ENCODE measurements at regions not wholly inside any gene's neighbourhood (a gene's known extent, or its start where the extent isn't known, plus 50 kb on each side); places are given as distances from the start of the nearest gene placed in this dataset.
"Not testable (repeated sequence)": the region's sequence is repeated elsewhere in the genome, so short reads cannot be mapped to it uniquely, and the experiment has no call there.

DNA sequence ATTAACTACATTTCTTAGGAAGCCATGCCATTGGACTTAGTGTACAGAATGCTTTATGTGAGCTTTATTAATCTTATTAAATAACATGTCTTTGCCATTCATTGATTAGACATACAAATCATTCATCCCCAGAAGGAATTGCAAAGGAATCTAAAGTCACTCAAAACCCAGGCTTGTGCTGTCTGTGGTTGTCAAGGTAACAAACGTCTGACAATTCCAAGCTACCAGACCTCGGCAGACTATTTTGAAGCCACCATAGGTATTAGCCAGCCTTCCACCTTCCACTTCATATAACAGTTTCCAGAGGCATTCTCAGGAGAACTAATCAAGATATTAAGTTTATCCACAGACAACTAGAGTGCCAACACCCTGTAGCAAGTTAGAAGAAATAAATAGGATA is 135.2 kb upstream of the TUSC1 start:
- DNase-seq (ENCODE audit: low spot score) = no peak
- POLR2A ChIA-PET (ENCODE audit: low non-redundant PET) = no interaction called here
- no TSS peak for BruUV-seq (replicated peaks)
- Histone ChIP-seq H3K4me3 (ENCODE audit: low read depth, low read length, poor library complexity, severe bottlenecking) (no peak overlapping the region), H3K27me3 (replicated peaks; ENCODE audit: insufficient read depth, low read depth, low read length, poor library complexity) (no peaks in the 10 kb centered on the region), H3K36me3 (ENCODE audit: insufficient read depth, low read length, poor library complexity, severe bottlenecking) (no peaks in the 10 kb centered on the region), H3K9me3 (ENCODE audit: low read depth, low read length, poor library complexity, severe bottlenecking) (no peaks in the 10 kb centered on the region), H3K27ac (ENCODE audit: low read depth, low read length, poor library complexity, severe bottlenecking) (no peak overlapping the region), H3K4me1 (ENCODE audit: insufficient read depth, low read length, poor library complexity, severe bottlenecking) (no peaks in the 10 kb centered on the region)
- CTCF ChIA-PET = no interaction called here
- TF ChIP-seq EZH2 (IDR thresholded peaks at IDR 0.05; ENCODE audit: borderline replicate concordance, low read depth, low read length, poor library complexity, severe bottlenecking) = no peak
- TF ChIP-seq, protein P1, sequence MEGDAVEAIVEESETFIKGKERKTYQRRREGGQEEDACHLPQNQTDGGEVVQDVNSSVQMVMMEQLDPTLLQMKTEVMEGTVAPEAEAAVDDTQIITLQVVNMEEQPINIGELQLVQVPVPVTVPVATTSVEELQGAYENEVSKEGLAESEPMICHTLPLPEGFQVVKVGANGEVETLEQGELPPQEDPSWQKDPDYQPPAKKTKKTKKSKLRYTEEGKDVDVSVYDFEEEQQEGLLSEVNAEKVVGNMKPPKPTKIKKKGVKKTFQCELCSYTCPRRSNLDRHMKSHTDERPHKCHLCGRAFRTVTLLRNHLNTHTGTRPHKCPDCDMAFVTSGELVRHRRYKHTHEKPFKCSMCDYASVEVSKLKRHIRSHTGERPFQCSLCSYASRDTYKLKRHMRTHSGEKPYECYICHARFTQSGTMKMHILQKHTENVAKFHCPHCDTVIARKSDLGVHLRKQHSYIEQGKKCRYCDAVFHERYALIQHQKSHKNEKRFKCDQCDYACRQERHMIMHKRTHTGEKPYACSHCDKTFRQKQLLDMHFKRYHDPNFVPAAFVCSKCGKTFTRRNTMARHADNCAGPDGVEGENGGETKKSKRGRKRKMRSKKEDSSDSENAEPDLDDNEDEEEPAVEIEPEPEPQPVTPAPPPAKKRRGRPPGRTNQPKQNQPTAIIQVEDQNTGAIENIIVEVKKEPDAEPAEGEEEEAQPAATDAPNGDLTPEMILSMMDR (conservative IDR thresholded peaks at IDR 0.05; ENCODE audit: low read depth, low read length) = no peak
- intact Hi-C loops (cut with micrococcal nuclease; ENCODE audit: unreplicated experiment) = no loop called here

DNA sequence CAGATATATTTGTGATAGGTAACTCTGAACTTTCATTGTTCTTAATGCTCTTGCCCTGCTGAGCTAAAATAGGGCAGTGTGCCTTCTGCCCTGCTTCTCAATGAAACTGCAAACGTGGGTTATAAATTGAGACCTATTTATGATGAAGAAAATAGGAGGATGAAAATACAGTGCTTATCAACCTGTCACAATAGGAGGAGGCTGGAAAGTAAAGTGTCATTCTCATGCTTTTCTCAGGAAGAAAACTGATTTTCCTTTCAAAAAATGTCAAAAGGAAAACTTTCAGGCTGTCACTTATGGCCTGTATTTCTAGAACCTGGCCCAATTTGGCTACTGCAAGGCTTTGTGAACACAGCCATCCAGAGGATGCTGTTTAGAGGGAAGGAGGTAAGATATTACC is 130.3 kb upstream of the TUSC1 start:
- Histone ChIP-seq H3K4me1 (ENCODE audit: insufficient read depth, low read length, poor library complexity, severe bottlenecking) (no peaks in the 10 kb centered on the region), H3K36me3 (ENCODE audit: insufficient read depth, low read length, poor library complexity, severe bottlenecking) (no peaks in the 10 kb centered on the region), H3K9me3 (ENCODE audit: low read depth, low read length, poor library complexity, severe bottlenecking) (no peaks in the 10 kb centered on the region), H3K4me3 (ENCODE audit: low read depth, low read length, poor library complexity, severe bottlenecking) (no peak overlapping the region), H3K27me3 (replicated peaks; ENCODE audit: insufficient read depth, low read depth, low read length, poor library complexity) (no peaks in the 10 kb centered on the region), H3K27ac (ENCODE audit: low read depth, low read length, poor library complexity, severe bottlenecking) (no peak overlapping the region)
- BruUV-seq (replicated peaks) = no TSS peak
- no peak for TF ChIP-seq EZH2 (IDR thresholded peaks at IDR 0.05; ENCODE audit: borderline replicate concordance, low read depth, low read length, poor library complexity, severe bottlenecking)
- TF ChIP-seq, protein P1 (conservative IDR thresholded peaks at IDR 0.05; ENCODE audit: low read depth, low read length) = no peak
- CTCF ChIA-PET = no interaction called here
- POLR2A ChIA-PET (ENCODE audit: low non-redundant PET) = no interaction called here
- intact Hi-C loops (cut with micrococcal nuclease; ENCODE audit: unreplicated experiment) = no loop called here
- no peak for DNase-seq (ENCODE audit: low spot score)

DNA sequence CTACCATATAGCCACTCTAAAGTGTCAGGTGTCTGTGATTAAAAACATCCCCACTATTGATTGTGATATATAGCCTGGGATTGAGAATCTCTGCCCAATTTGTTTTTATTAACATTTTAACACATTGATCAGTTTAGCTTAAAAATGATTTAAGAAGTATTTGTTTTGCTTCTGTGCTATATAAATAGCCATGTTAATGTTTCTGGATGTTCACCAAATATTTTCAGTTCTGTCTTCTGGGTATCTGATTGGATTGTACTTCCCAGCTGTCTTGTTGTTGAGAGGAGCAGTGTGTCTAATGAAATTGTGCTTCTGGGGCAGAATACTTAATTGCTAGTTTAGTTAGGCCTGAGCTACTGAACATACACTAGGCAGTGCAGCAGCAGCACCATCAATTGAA is 126.6 kb upstream of the TUSC1 start:
- no peaks in the 10 kb centered on the region for H3K4me1 ChIP-seq (ENCODE audit: insufficient read depth, low read length, poor library complexity, severe bottlenecking)
- no peaks in the 10 kb centered on the region for H3K27me3 ChIP-seq (replicated peaks; ENCODE audit: insufficient read depth, low read depth, low read length, poor library complexity)
- H3K9me3 ChIP-seq (ENCODE audit: low read depth, low read length, poor library complexity, severe bottlenecking) = no peaks in the 10 kb centered on the region
- DNase-seq (ENCODE audit: low spot score) = no peak
- TF ChIP-seq, protein P1 (conservative IDR thresholded peaks at IDR 0.05; ENCODE audit: low read depth, low read length) = no peak
- TF ChIP-seq EZH2 (IDR thresholded peaks at IDR 0.05; ENCODE audit: borderline replicate concordance, low read depth, low read length, poor library complexity, severe bottlenecking) = no peak
- POLR2A ChIA-PET (ENCODE audit: low non-redundant PET) = no interaction called here
- intact Hi-C loops (cut with micrococcal nuclease; ENCODE audit: unreplicated experiment) = no loop called here
- CTCF ChIA-PET = no interaction called here
- H3K4me3 ChIP-seq (ENCODE audit: low read depth, low read length, poor library complexity, severe bottlenecking) = no peak overlapping the region
- H3K27ac ChIP-seq (ENCODE audit: low read depth, low read length, poor library complexity, severe bottlenecking) = no peak overlapping the region
- no peaks in the 10 kb centered on the region for H3K36me3 ChIP-seq (ENCODE audit: insufficient read depth, low read length, poor library complexity, severe bottlenecking)
- BruUV-seq (replicated peaks) = no TSS peak

DNA sequence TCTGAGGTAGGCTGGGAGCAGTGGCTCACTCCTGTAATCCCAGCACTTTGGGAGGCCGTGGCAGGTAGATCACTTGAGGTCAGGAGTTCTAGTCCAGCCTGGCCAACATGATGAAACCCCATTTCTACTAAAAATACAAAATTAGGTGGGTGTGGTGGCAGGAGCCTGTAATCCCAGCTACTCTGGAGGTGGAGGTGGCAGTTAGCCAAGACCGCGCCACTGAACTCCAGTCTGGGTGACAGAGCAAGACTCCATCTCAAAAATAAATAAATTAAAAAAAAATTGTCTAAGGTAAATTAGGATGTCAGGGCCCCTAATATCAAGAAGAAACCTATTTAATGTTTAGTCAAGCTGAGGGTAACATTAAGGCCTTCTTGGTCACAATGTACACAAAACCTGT is 123.7 kb upstream of the TUSC1 start:
- H3K36me3 ChIP-seq (ENCODE audit: insufficient read depth, low read length, poor library complexity, severe bottlenecking); BruUV-seq (replicated peaks); H3K27ac ChIP-seq (ENCODE audit: low read depth, low read length, poor library complexity, severe bottlenecking); intact Hi-C loops (cut with micrococcal nuclease; ENCODE audit: unreplicated experiment); CTCF ChIA-PET; H3K27me3 ChIP-seq (replicated peaks; ENCODE audit: insufficient read depth, low read depth, low read length, poor library complexity); H3K4me1 ChIP-seq (ENCODE audit: insufficient read depth, low read length, poor library complexity, severe bottlenecking); DNase-seq (ENCODE audit: low spot score); POLR2A ChIA-PET (ENCODE audit: low non-redundant PET); H3K9me3 ChIP-seq (ENCODE audit: low read depth, low read length, poor library complexity, severe bottlenecking); H3K4me3 ChIP-seq (ENCODE audit: low read depth, low read length, poor library complexity, severe bottlenecking): not testable (repeated sequence)

All from A673 (cell line).